ENCODE measurements at regions not wholly inside any gene's neighbourhood (a gene's known extent, or its start where the extent isn't known, plus 50 kb on each side); places are given as distances from the start of the nearest gene placed in this dataset.
"Not testable (repeated sequence)": the region's sequence is repeated elsewhere in the genome, so short reads cannot be mapped to it uniquely, and the experiment has no call there.

DNA sequence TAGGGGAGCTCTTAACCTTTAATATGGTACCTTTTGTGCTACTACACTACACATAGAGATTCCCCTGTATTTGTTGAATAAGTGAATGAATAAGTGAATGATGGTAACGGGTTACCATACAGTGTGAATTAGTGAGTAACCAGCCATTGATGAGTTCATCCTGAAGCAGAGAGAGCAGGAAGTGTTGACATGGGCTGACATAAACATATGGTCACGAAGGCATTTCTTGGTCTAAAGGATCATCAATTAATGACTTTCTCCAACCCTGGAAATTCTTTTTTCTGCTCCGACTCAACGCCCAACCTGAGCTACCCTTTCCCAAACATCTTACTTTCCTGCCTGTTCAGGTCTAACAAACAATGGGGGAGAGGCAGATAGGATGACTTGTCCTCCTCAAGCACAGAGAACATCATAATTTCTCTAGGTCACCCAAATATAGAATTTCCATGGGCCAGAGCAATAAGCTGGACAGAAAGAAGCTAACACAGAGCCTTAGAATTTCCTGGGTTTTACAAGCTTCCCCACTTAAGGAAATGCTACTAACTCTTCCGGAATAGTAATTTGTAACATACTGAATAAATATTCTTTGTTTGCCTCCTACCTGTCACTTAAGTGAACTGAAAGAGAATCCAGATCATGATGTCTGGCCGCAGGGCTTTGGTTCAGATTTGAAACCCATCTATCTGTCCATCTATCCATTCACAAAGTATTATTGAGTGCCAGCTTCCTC lies 114.7 kb upstream of the NGF start:
- no peak for DNase-seq

- no peak for DNase-seq
Measured at GRCh38 chr1:115450501-115451040, 112.5 kb upstream of the NGF start.

GRCh38 chr1:115448282-115449044 lies 110.4 kb upstream of the NGF start:
- DNase-seq, result no peak

- no peak for DNase-seq
Measured at GRCh38 chr1:115447672-115448071, 109.6 kb upstream of the NGF start.

GRCh38 chr1:115445090-115445489 lies 107.0 kb upstream of the NGF start:
- no peak for DNase-seq

DNA sequence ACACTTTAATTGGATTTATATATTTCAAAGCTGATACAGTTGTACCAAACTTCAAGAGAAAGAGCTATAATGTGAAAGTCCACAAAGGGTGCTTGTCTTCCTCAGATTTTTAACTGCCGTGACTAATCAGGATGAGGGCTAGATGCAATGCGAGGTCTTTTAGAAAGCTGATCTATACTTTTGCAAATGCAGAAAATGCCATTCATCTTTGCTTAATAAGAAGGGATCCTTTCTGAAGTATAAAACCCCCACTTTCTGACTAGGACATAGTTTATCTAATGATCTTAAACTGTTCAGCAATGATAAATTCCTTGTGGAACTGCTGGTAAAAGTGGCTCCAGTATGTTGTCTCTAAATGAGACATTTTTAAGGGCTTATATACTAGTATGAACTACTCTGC lies 102.7 kb upstream of the NGF start:
- no peak for DNase-seq

DNA sequence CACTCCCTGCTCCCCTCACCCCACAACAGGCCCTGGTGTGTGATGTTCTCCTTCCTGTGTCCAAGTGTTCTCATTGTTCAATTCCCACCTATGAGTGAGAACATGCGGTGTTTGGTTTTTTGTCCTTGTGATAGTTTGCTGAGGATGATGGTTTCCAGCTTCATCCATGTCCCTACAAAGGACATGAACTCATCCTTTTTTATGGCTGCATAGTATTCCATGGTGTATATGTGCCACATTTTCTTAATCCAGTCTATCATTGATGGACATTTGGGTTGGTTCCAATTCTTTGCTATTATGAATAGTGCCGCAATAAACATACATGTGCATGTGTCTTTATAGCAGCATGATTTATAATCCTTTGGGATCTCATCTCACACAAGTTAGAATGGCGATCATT lies 101.5 kb upstream of the NGF start:
- DNase-seq, result not testable (repeated sequence)

GRCh38 chr1:115437196-115437595 lies 99.1 kb upstream of the NGF start:
- peak; percentile 95 for DNase-seq

GRCh38 chr1:115436596-115436995 lies 98.5 kb upstream of the NGF start:
- DNase-seq, result peak; percentile 40

GRCh38 chr1:115433483-115433882 lies 95.4 kb upstream of the NGF start:
- DNase-seq, result no peak

DNA sequence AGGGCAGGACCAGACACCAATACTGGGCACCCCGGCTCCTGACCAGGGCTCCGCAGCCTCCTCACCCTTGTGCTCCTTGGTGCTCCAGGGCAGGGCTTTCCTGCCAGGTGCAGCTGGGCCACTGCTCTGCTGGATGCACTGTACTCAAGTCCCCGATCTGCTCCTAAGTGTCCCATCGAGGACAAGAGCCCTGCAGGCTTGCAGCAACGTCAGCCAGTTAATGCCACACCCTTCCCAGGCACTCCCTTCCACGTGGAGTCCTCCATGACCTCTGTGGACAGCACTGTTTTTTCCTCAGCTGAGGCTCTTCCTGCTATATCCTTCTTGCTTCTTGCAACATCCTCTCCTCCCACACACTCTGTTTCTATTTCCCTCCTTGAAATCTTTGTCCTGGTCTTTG lies 94.0 kb upstream of the NGF start:
- no peak for DNase-seq

- no peak for DNase-seq
Measured at GRCh38 chr1:115430441-115431158, 92.6 kb upstream of the NGF start.

- no peak for DNase-seq
Measured at GRCh38 chr1:115429884-115430283, 91.8 kb upstream of the NGF start.

DNA sequence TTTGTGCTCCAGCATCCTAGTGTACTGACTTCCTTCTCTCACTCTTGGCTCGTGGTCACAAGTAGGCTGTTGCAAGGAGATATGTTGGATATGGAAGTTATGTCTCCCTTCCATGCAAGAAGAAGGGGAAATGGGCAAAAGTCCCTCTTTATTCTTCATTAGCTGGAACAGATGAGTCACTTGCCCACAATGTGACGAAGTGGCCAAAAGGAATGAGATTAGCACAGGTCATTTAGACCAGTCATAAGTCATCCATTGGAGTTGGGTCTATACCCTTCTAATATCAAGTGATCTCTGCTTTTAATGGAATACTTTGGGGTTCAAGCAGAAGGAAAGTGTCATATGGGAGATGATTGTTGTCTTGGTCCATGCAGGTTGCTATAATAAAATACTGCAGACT lies 91.2 kb upstream of the NGF start:
- no peak for DNase-seq

- no peak for DNase-seq
Measured at GRCh38 chr1:115428676-115429075, 90.6 kb upstream of the NGF start.

GRCh38 chr1:115428256-115428655 lies 90.2 kb upstream of the NGF start:
- no peak for DNase-seq

DNA sequence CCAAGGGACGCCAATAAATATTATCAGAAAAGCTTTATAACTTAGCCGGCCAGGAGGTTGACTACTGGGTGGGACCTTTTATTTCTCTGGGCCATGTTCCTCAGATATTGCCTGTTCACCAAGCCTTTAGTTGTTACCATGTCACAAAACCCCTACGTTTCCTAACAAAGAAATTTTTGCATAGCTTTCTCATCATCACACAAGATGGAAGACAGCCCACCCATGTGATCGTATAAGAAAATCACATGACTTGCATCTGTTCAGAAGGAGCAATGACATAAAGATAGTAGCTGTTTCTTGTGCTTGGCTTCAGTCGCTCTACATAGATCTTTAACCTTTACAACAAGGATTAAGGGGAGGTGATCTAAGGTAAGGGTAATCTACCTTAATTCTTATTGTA lies 88.9 kb upstream of the NGF start:
- DNase-seq, result no peak

GRCh38 chr1:115426231-115426771 lies 88.3 kb upstream of the NGF start:
- DNase-seq, result no peak

GRCh38 chr1:115425442-115425841 lies 87.4 kb upstream of the NGF start:
- no peak for DNase-seq

DNA sequence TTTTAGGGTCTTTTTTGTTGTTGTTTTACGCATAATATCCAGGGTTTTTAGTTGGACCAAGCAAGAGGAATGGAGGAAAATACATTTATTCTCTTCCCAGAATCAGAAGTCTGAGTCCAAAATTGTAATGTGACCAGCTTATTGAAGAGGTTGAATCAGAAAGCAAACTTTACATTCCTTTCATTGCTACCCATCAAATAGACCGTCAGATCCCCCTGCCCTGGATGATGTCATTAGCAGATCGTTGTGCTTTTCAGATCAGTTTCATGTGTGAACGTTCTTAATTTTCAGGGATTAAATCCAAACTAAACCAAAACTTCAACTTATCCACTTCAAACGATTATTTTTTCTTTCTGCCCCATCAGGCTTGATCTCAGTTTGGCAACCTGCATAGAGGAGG lies 85.7 kb upstream of the NGF start:
- DNase-seq, result no peak

- DNase-seq, result no peak
Measured at GRCh38 chr1:115419571-115419970, 81.5 kb upstream of the NGF start.

DNA sequence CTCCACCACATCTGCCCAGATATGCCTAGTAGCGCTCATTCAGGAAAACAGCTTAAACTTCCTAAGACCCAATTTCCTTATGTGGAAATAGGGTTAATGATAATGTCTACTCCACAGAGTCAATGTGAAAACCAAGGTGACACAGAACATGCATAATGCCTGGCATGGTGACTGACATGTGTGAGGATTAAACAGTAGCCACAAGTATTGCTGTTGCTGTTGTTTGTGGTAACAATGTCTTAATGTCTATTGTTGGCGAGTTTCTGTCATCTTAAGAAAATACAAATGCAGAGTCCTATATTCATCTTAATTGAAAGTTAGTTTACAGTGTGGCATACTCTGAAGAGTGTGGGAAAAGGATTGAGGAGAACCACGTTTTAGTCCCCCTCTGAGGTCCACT lies 75.6 kb upstream of the NGF start:
- no peak for DNase-seq

GRCh38 chr1:115413208-115413607 lies 75.2 kb upstream of the NGF start:
- no peak for DNase-seq
